NCI-H524 (cell line): ENCODE measurements at regions not wholly inside any gene's neighbourhood (a gene's known extent, or its start where the extent isn't known, plus 50 kb on each side); places are given as distances from the start of the nearest gene placed in this dataset.
"Not testable (repeated sequence)": the region's sequence is repeated elsewhere in the genome, so short reads cannot be mapped to it uniquely, and the experiment has no call there.

ENCODE experiments used
- DNase-seq, 2 experiments: peaks; one replicate each; lab custom pipeline; 2025; lab: John Stamatoyannopoulos, UW

- DNase-seq = no peak
These were observed 176.1 kb upstream of the KLHL1 start for GRCh38 chr13:70284371-70284770.

- DNase-seq = no peak
These were observed 167.6 kb upstream of the KLHL1 start for GRCh38 chr13:70275841-70276240.

- no peak for DNase-seq
These were observed 147.2 kb upstream of the KLHL1 start for GRCh38 chr13:70255406-70255991.

GRCh38 chr13:70253834-70254233 is 145.6 kb upstream of the KLHL1 start:
- peak; percentile 79 to 91 for DNase-seq

- peak in 1 of 2 experiments; percentile 60 for DNase-seq
These were observed 145.2 kb upstream of the KLHL1 start for GRCh38 chr13:70253411-70253810.

GRCh38 chr13:70249332-70250064 is 141.2 kb upstream of the KLHL1 start:
- no peak for DNase-seq

GRCh38 chr13:70237131-70237530 is 128.9 kb upstream of the KLHL1 start:
- no peak for DNase-seq

- DNase-seq = no peak
These were observed 127.3 kb upstream of the KLHL1 start for GRCh38 chr13:70235565-70235964.

GRCh38 chr13:70223911-70224310 is 115.7 kb upstream of the KLHL1 start:
- no peak for DNase-seq

- DNase-seq = no peak
These were observed 114.7 kb upstream of the KLHL1 start for GRCh38 chr13:70222926-70223325.

GRCh38 chr13:70218618-70219017 is 110.4 kb upstream of the KLHL1 start:
- DNase-seq = no peak

- not testable (repeated sequence) for DNase-seq
These were observed 100.7 kb upstream of the KLHL1 start for GRCh38 chr13:70208968-70209367.

GRCh38 chr13:70206671-70207070 is 98.4 kb upstream of the KLHL1 start:
- no peak for DNase-seq

GRCh38 chr13:70203661-70204229 is 95.5 kb upstream of the KLHL1 start:
- no peak for DNase-seq

GRCh38 chr13:70191034-70191433 is 82.8 kb upstream of the KLHL1 start:
- no peak for DNase-seq

- peak in 1 of 2 experiments; percentile 63 for DNase-seq
These were observed 81.7 kb upstream of the KLHL1 start for GRCh38 chr13:70189981-70190380.

- no peak for DNase-seq
These were observed 80.3 kb upstream of the KLHL1 start for GRCh38 chr13:70188567-70188966.

- no peak for DNase-seq
These were observed 74.8 kb upstream of the KLHL1 start for GRCh38 chr13:70183041-70183440.
